ENCODE measurements at regions not wholly inside any gene's neighbourhood (a gene's known extent, or its start where the extent isn't known, plus 50 kb on each side); places are given as distances from the start of the nearest gene placed in this dataset.

DNA sequence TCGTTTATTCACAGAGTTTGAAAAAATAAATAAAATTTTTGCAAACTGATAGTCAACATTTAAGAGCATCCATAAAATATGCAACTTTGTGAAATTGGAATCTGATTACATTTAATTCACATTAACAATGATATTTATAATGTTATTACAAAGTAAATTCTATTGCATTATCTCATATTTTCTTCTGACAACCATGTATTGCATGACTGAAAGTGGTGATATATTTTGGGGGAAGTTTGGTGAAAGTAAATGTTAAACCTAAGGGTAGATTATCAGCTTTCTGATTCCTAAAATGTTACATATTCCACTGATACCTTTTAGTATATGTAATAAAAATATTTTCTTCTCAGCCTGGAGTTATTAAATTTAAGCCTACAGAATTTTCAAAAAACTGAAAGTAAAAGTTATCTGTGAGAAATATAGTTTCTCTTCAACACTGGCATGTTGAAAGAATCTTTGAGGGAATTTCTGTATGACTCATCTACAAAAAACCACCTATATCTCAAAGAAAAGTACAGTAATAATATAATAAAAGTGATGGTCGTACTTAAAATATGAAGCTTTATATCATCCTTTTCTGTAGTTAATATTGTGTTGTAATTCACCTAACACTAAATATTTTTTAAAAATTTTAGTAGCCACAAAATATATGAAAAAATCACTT, 1179.6 kb upstream of the PCDH7 start:
- no peak for TF ChIP-seq EZH2 (IDR thresholded peaks at IDR 0.05; ENCODE audit: borderline replicate concordance, low read length)
- TF ChIP-seq, protein P1, sequence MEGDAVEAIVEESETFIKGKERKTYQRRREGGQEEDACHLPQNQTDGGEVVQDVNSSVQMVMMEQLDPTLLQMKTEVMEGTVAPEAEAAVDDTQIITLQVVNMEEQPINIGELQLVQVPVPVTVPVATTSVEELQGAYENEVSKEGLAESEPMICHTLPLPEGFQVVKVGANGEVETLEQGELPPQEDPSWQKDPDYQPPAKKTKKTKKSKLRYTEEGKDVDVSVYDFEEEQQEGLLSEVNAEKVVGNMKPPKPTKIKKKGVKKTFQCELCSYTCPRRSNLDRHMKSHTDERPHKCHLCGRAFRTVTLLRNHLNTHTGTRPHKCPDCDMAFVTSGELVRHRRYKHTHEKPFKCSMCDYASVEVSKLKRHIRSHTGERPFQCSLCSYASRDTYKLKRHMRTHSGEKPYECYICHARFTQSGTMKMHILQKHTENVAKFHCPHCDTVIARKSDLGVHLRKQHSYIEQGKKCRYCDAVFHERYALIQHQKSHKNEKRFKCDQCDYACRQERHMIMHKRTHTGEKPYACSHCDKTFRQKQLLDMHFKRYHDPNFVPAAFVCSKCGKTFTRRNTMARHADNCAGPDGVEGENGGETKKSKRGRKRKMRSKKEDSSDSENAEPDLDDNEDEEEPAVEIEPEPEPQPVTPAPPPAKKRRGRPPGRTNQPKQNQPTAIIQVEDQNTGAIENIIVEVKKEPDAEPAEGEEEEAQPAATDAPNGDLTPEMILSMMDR (IDR thresholded peaks at IDR 0.05; ENCODE audit: low read length), result no peak
